K562 (cell line): ENCODE measurements at regions not wholly inside any gene's neighbourhood (a gene's known extent, or its start where the extent isn't known, plus 50 kb on each side); places are given as distances from the start of the nearest gene placed in this dataset.

Experiments used
- TF ChIP-seq, protein P1 (sequence below), 2 experiments: fragments of 450-650 bp; formaldehyde crosslinking in 1 of 2; IDR thresholded peaks; 2 replicates each; pipeline versions ENCODE4 v1.4.0 to v1.6.1; 2014 to 2020; ENCODE audit warnings: mild to moderate bottlenecking in 2 of 2, borderline replicate concordance in 1 of 2, low read depth in 1 of 2
- TF ChIP-seq, protein P2 (sequence below): IDR thresholded peaks from 3 replicates; pipeline ENCODE4 v1.6.1; 2011; ENCODE audit warnings: borderline replicate concordance, mild to moderate bottlenecking, moderate library complexity; ENCODE audit not compliant: insufficient read length; ENCODE audit errors: extremely low read depth

DNA sequence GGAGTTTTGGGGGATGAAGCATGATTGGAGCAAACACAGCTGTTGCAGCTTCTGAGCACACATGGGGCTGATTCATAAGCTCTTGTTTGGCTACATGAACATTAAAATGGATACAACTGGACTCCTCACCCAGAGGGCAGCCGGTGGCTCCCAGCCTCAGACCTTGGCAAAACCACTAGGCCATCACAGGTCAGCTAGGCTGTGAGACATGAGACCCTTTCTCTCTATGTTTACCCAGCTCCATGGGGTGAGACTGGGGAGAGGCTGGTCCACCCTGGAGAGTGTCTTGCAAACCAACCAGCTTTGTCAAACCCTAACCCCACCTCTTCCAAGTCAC is 388.7 kb downstream of the PTPRU start:
- TF ChIP-seq, protein P1, sequence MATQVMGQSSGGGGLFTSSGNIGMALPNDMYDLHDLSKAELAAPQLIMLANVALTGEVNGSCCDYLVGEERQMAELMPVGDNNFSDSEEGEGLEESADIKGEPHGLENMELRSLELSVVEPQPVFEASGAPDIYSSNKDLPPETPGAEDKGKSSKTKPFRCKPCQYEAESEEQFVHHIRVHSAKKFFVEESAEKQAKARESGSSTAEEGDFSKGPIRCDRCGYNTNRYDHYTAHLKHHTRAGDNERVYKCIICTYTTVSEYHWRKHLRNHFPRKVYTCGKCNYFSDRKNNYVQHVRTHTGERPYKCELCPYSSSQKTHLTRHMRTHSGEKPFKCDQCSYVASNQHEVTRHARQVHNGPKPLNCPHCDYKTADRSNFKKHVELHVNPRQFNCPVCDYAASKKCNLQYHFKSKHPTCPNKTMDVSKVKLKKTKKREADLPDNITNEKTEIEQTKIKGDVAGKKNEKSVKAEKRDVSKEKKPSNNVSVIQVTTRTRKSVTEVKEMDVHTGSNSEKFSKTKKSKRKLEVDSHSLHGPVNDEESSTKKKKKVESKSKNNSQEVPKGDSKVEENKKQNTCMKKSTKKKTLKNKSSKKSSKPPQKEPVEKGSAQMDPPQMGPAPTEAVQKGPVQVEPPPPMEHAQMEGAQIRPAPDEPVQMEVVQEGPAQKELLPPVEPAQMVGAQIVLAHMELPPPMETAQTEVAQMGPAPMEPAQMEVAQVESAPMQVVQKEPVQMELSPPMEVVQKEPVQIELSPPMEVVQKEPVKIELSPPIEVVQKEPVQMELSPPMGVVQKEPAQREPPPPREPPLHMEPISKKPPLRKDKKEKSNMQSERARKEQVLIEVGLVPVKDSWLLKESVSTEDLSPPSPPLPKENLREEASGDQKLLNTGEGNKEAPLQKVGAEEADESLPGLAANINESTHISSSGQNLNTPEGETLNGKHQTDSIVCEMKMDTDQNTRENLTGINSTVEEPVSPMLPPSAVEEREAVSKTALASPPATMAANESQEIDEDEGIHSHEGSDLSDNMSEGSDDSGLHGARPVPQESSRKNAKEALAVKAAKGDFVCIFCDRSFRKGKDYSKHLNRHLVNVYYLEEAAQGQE (IDR thresholded peaks at IDR 0.05; ENCODE audit: borderline replicate concordance), result no peak
- TF ChIP-seq, protein P1 (CRISPR knock-in tag; IDR thresholded peaks at IDR 0.05; ENCODE audit: low read depth), result no peak
- TF ChIP-seq, protein P2, sequence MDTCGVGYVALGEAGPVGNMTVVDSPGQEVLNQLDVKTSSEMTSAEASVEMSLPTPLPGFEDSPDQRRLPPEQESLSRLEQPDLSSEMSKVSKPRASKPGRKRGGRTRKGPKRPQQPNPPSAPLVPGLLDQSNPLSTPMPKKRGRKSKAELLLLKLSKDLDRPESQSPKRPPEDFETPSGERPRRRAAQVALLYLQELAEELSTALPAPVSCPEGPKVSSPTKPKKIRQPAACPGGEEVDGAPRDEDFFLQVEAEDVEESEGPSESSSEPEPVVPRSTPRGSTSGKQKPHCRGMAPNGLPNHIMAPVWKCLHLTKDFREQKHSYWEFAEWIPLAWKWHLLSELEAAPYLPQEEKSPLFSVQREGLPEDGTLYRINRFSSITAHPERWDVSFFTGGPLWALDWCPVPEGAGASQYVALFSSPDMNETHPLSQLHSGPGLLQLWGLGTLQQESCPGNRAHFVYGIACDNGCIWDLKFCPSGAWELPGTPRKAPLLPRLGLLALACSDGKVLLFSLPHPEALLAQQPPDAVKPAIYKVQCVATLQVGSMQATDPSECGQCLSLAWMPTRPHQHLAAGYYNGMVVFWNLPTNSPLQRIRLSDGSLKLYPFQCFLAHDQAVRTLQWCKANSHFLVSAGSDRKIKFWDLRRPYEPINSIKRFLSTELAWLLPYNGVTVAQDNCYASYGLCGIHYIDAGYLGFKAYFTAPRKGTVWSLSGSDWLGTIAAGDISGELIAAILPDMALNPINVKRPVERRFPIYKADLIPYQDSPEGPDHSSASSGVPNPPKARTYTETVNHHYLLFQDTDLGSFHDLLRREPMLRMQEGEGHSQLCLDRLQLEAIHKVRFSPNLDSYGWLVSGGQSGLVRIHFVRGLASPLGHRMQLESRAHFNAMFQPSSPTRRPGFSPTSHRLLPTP, result no peak
